ENCODE measurements at regions not wholly inside any gene's neighbourhood (a gene's known extent, or its start where the extent isn't known, plus 50 kb on each side); places are given as distances from the start of the nearest gene placed in this dataset.

DNA sequence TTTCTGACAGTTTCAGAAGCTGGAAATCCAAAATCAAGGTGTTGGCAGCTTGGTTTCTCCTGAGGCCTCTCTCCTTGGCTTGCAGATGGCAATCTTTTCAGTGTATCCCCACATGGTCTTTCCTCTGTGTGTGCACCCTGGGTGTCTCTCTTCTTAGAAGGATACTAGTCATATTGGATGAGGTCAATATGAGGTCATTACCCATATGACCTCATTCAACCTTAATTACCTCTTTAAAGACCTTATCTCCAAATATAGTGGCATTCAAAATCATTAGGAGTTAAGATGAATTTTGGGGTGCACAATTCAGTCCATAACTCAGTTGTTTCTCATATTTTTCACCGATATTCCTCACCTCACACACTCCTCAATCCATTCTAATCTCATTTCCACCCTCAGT is 92.4 kb upstream of the TGM3 start:
- peaks cover 3% of the 10 kb centered on the region for H3K4me1 ChIP-seq (ENCODE audit: control insufficient read depth, extremely low read depth, insufficient read depth, low read length)
- no peak overlapping the region for H3K27ac ChIP-seq (ENCODE audit: control insufficient read depth, insufficient read depth, low read length)
- H3K4me3 ChIP-seq (ENCODE audit: control insufficient read depth in 2 of 3, extremely low read depth in 1 of 3, insufficient read depth in 2 of 3, low read depth in 1 of 3, low read length in 3 of 3), result no peak overlapping the region
- H3K79me2 ChIP-seq (ENCODE audit: control insufficient read depth, insufficient read depth, low read length), result no peaks in the 10 kb centered on the region
- H3K4me2 ChIP-seq (ENCODE audit: control insufficient read depth, extremely low read depth, insufficient read depth, low read depth, low read length), result no peak overlapping the region
- dilution Hi-C loops (cut with MboI; ENCODE audit: extremely low pct_ligation_motif_present, low sequenced_read_pairs), result loop anchor here (10.0 kb wide), 1 partner anchor 131 kb away; no protein-coding TSS in a partner anchor
- no peaks in the 10 kb centered on the region for H4K20me1 ChIP-seq (ENCODE audit: control insufficient read depth, extremely low read depth, insufficient read depth, low read length)
- no peak overlapping the region for H2AFZ ChIP-seq (ENCODE audit: control insufficient read depth, low read length)
- no peak overlapping the region for H3K9ac ChIP-seq (ENCODE audit: control insufficient read depth, extremely low read depth, insufficient read depth, low read length)
- H3K27me3 ChIP-seq (ENCODE audit: control insufficient read depth, extremely low read depth, insufficient read depth, low read length), result peaks cover 5% of the 10 kb centered on the region
- H3K9me1 ChIP-seq (ENCODE audit: control insufficient read depth, extremely low read depth, insufficient read depth, low read length), result no peaks in the 10 kb centered on the region
- no peak for FAIRE-seq
- H3K36me3 ChIP-seq (ENCODE audit: control insufficient read depth in 2 of 2, extremely low read depth in 1 of 2, insufficient read depth in 2 of 2, low read length in 2 of 2), result no peaks in the 10 kb centered on the region
- H3K9me3 ChIP-seq (ENCODE audit: control insufficient read depth, low read depth, low read length), result no peaks in the 10 kb centered on the region
- TF ChIP-seq EZH2 (IDR thresholded peaks at IDR 0.05; ENCODE audit: low read length), result no peak
- TF ChIP-seq, protein P1, sequence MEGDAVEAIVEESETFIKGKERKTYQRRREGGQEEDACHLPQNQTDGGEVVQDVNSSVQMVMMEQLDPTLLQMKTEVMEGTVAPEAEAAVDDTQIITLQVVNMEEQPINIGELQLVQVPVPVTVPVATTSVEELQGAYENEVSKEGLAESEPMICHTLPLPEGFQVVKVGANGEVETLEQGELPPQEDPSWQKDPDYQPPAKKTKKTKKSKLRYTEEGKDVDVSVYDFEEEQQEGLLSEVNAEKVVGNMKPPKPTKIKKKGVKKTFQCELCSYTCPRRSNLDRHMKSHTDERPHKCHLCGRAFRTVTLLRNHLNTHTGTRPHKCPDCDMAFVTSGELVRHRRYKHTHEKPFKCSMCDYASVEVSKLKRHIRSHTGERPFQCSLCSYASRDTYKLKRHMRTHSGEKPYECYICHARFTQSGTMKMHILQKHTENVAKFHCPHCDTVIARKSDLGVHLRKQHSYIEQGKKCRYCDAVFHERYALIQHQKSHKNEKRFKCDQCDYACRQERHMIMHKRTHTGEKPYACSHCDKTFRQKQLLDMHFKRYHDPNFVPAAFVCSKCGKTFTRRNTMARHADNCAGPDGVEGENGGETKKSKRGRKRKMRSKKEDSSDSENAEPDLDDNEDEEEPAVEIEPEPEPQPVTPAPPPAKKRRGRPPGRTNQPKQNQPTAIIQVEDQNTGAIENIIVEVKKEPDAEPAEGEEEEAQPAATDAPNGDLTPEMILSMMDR (optimal IDR thresholded peaks at IDR 0.05 in 1 of 3, IDR thresholded peaks at IDR 0.05 in 1 of 3, conservative IDR thresholded peaks at IDR 0.05 in 1 of 3; ENCODE audit: extremely low read depth in 1 of 3, insufficient read depth in 2 of 3, low read length in 3 of 3), result no peak
- DNase-seq (ENCODE audit: low read depth, low spot score), result no peak

DNA sequence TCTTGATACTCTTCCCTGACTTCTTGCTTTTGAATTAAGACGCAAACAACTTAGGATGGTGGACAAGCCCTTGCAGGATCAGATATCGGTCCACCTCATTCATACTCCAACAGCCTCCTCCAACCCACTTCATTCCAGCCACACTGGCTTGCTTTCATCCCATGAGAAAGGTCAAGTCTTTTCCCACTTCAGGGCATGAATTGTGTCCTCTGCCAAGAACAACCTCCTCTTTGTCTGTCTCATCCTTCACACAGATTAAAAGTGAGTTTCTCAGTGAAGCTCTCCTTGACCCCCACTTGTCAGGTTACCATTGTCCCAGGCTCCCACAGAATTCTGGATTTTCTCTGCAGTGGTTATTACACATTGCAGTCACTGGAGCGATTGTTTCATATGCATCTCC is 91.8 kb upstream of the TGM3 start:
- H3K4me3 ChIP-seq (ENCODE audit: control insufficient read depth in 2 of 3, extremely low read depth in 1 of 3, insufficient read depth in 2 of 3, low read depth in 1 of 3, low read length in 3 of 3), result no peak overlapping the region
- peaks cover 3% of the 10 kb centered on the region for H3K4me1 ChIP-seq (ENCODE audit: control insufficient read depth, extremely low read depth, insufficient read depth, low read length)
- H3K9ac ChIP-seq (ENCODE audit: control insufficient read depth, extremely low read depth, insufficient read depth, low read length), result no peak overlapping the region
- peaks cover 5% of the 10 kb centered on the region for H3K27me3 ChIP-seq (ENCODE audit: control insufficient read depth, extremely low read depth, insufficient read depth, low read length)
- no peaks in the 10 kb centered on the region for H4K20me1 ChIP-seq (ENCODE audit: control insufficient read depth, extremely low read depth, insufficient read depth, low read length)
- no peaks in the 10 kb centered on the region for H3K79me2 ChIP-seq (ENCODE audit: control insufficient read depth, insufficient read depth, low read length)
- DNase-seq (ENCODE audit: low read depth, low spot score), result no peak
- TF ChIP-seq EZH2 (IDR thresholded peaks at IDR 0.05; ENCODE audit: low read length), result no peak
- TF ChIP-seq, protein P1 (optimal IDR thresholded peaks at IDR 0.05 in 1 of 3, IDR thresholded peaks at IDR 0.05 in 1 of 3, conservative IDR thresholded peaks at IDR 0.05 in 1 of 3; ENCODE audit: extremely low read depth in 1 of 3, insufficient read depth in 2 of 3, low read length in 3 of 3), result no peak
- no peak overlapping the region for H3K4me2 ChIP-seq (ENCODE audit: control insufficient read depth, extremely low read depth, insufficient read depth, low read depth, low read length)
- H3K9me1 ChIP-seq (ENCODE audit: control insufficient read depth, extremely low read depth, insufficient read depth, low read length), result no peaks in the 10 kb centered on the region
- dilution Hi-C loops (cut with MboI; ENCODE audit: extremely low pct_ligation_motif_present, low sequenced_read_pairs), result loop anchor here (10.0 kb wide), 1 partner anchor 131 kb away; no protein-coding TSS in a partner anchor
- no peak overlapping the region for H3K27ac ChIP-seq (ENCODE audit: control insufficient read depth, insufficient read depth, low read length)
- FAIRE-seq, result no peak
- H3K36me3 ChIP-seq (ENCODE audit: control insufficient read depth in 2 of 2, extremely low read depth in 1 of 2, insufficient read depth in 2 of 2, low read length in 2 of 2), result no peaks in the 10 kb centered on the region
- H2AFZ ChIP-seq (ENCODE audit: control insufficient read depth, low read length), result no peak overlapping the region
- H3K9me3 ChIP-seq (ENCODE audit: control insufficient read depth, low read depth, low read length), result no peaks in the 10 kb centered on the region

All from keratinocyte (primary cell).